WTC11 (cell line): ENCODE measurements at regions not wholly inside any gene's neighbourhood (a gene's known extent, or its start where the extent isn't known, plus 50 kb on each side); places are given as distances from the start of the nearest gene placed in this dataset.
"Not testable (repeated sequence)": the region's sequence is repeated elsewhere in the genome, so short reads cannot be mapped to it uniquely, and the experiment has no call there.

Experiments used
- ATAC-seq: fragments of 200-7000 bp; cut with Tn5 transposase; 2 replicates; pipeline ENCODE4 v1.10.0; 2021; ENCODE audit warnings: mild to moderate bottlenecking, moderate library complexity
- CTCF ChIA-PET: fragments of 300-600 bp; sonication (Branson Sonifier 250); formaldehyde crosslinking; loops from one replicate; lab custom pipeline; 2021; ENCODE audit warnings: antibody characterized with exemption; lab: Charles Lee
- POLR2A ChIA-PET: fragments of 350-600 bp; sonication (Branson Sonifier 250); formaldehyde crosslinking; loops from one replicate; lab custom pipeline; 2021; ENCODE audit warnings: antibody characterized with exemption; lab: Charles Lee
- DNase-seq: peaks from one replicate; pipeline ENCODE4 v3.0.0; 2021; ENCODE audit warnings: low spot score
- H3K27ac Mint-ChIP-seq: 2 replicates; pipeline ENCODE4 v1.8.0; 2021; ENCODE audit warnings: mixed read lengths
- H3K27me3 Mint-ChIP-seq: 2 replicates; pipeline ENCODE4 v1.8.0; 2021; ENCODE audit warnings: low read depth, mild to moderate bottlenecking, moderate library complexity, mixed read lengths
- H3K36me3 Mint-ChIP-seq: 2 replicates; pipeline ENCODE4 v1.8.0; 2021; ENCODE audit warnings: mixed read lengths
- H3K4me1 Mint-ChIP-seq: 2 replicates; pipeline ENCODE4 v1.8.0; 2022; ENCODE audit warnings: mixed read lengths
- H3K4me3 Mint-ChIP-seq: 2 replicates; pipeline ENCODE4 v1.8.0; 2021; ENCODE audit warnings: mild to moderate bottlenecking, moderate library complexity, mixed read lengths
- H3K9me3 Mint-ChIP-seq: 2 replicates; pipeline ENCODE4 v1.8.0; 2021; ENCODE audit warnings: mixed read lengths
- RELA ChIP-seq: sonication (generic); formaldehyde crosslinking; IDR thresholded peaks from 2 replicates; pipeline ENCODE4 v1.8.1; 2022; ENCODE audit warnings: missing genetic modification reagents, mild to moderate bottlenecking, borderline replicate concordance
- SOX15 ChIP-seq: fragments of 250-450 bp; sonication (Bioruptor Pico); IDR thresholded peaks from 2 replicates; pipeline ENCODE4 v1.9.0; 2021; ENCODE audit warnings: mild to moderate bottlenecking
- TCF7 ChIP-seq: sonication (generic); formaldehyde crosslinking; IDR thresholded peaks from 2 replicates; pipeline ENCODE4 v1.8.0; 2022; ENCODE audit warnings: mild to moderate bottlenecking, low read depth, missing genetic modification reagents, moderate library complexity
- TP53 ChIP-seq: sonication (generic); formaldehyde crosslinking; IDR thresholded peaks from 2 replicates; pipeline ENCODE4 v1.8.1; 2023; ENCODE audit warnings: mild to moderate bottlenecking, missing genetic modification reagents
- ZNF317 ChIP-seq: sonication (generic); formaldehyde crosslinking; IDR thresholded peaks from 2 replicates; pipeline ENCODE4 v1.8.1; 2023; ENCODE audit warnings: low read depth, mild to moderate bottlenecking, moderate library complexity, missing genetic modification reagents, borderline replicate concordance
- ZNF423 ChIP-seq: fragments of 250-450 bp; sonication (Bioruptor Pico); IDR thresholded peaks from 2 replicates; pipeline ENCODE4 v2.1.2; 2022; ENCODE audit warnings: mild to moderate bottlenecking, moderate library complexity

DNA sequence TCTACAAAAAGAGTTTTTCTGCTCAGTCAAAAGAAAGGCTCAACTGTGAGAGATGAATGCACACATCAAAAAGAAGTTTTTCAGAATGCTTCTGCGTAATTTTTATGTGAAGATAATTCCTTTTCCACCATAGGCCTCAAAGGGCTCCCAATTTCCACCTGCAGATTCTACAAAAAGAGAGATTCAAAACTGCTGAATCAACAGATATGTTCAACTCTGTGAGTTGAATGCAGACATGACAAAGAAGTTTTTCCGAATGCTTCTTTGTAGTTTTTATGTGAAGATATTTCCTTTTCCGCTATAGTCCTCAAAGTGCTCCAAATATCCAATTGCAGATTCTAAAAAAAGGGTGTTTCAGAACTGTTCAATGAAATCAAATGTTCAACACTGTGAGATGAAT lies 300.8 kb upstream of the DEFB115 start:
- H3K27me3 Mint-ChIP-seq, ATAC-seq, DNase-seq, H3K36me3 Mint-ChIP-seq, CTCF ChIA-PET, H3K27ac Mint-ChIP-seq, H3K9me3 Mint-ChIP-seq, H3K4me1 Mint-ChIP-seq, H3K4me3 Mint-ChIP-seq: not testable (repeated sequence)
- POLR2A ChIA-PET, result interaction anchor here (0.6 kb wide), 1 partner anchor 22 kb away, joined by 3 read pairs; no protein-coding TSS in a partner anchor

DNA sequence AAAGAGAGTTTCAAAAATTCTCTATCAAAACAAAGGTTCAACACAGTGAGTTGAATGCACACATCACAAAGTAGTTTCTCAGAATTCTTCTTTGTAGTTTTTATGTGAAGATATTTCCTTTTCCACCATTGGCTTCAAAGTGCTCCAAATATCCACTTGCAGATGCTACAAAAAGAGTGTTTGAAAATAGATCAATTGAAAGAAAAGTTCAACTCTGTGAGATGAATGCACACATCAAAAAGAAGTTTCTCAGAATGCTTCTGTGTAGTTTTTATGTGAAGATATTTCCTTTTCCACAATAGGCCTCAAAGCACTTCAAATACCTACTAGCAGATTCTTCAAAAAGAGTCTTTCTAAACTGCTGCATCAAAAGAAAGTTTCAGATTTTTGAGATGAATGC lies 298.3 kb upstream of the DEFB115 start:
- CTCF ChIA-PET, H3K27ac Mint-ChIP-seq, H3K27me3 Mint-ChIP-seq, H3K36me3 Mint-ChIP-seq, POLR2A ChIA-PET, DNase-seq, H3K4me1 Mint-ChIP-seq, ATAC-seq, H3K4me3 Mint-ChIP-seq: not testable (repeated sequence)
- H3K9me3 Mint-ChIP-seq, result peaks cover 14% of the 10 kb centered on the region

DNA sequence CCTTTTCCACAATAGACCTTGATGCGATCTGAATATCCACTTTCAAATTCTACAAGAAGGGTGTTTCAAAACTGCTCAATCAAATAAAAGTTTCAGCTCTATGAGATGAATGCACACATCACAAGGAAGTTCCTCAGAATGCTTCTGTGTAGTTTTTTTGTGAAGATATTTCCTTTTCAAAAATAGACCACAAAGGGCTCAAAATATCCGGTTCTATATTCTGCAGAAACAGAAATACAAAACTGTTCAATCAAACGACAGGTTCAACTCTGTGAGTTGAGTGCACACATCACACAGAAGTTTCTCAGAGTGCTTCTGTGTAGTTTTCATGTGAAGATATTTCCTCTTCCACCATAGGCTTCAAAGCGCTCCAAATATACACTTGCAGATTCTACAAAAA lies 293.9 kb upstream of the DEFB115 start:
- Mint-ChIP-seq H3K27ac (no peak overlapping the region), H3K36me3 (peaks cover 4% of the 10 kb centered on the region; the same call in 1 of the 2 replicates), H3K4me3 (no peak overlapping the region), H3K27me3 (peaks cover 3% of the 10 kb centered on the region), H3K9me3 (peaks cover 19% of the 10 kb centered on the region)
- POLR2A ChIA-PET, result no interaction called here
- TF ChIP-seq RELA, result no peak
- TF ChIP-seq TCF7 (CRISPR knock-in tag), result no peak
- no peak for TF ChIP-seq SOX15
- no peak for TF ChIP-seq ZNF423 (CRISPR knock-in tag)
- TF ChIP-seq, all 79 proteins: peak for 0
- CTCF ChIA-PET, result no interaction called here
- ATAC-seq (no peak), DNase-seq (no peak)
- no peaks in the 10 kb centered on the region for H3K4me1 Mint-ChIP-seq

DNA sequence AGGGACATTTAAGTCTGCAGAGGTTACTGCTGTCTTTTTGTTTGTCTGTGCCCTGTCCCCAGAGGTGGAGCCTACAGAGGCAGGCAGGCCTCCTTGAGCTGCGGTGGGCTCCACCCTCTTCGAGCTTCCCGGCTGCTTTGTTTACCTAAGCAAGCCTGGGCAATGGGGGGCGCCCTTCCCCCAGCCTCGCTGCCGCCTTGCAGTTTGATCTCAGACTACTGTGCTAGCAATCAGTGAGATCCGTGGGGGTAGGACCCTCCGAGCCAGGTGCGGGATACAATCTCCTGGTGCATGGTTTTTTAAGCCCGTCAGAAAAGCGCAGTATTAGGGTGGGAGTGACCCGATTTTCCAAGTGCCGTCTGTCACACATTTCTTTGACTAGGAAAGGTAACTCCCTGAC lies 281.6 kb upstream of the DEFB115 start:
- POLR2A ChIA-PET, H3K27me3 Mint-ChIP-seq, CTCF ChIA-PET, H3K27ac Mint-ChIP-seq, ATAC-seq, H3K4me3 Mint-ChIP-seq: not testable (repeated sequence)
- Mint-ChIP-seq H3K36me3 (peaks cover 53% of the 10 kb centered on the region), H3K9me3 (peaks cover 74% of the 10 kb centered on the region), H3K4me1 (peaks cover 12% of the 10 kb centered on the region)
- peak; percentile 72 for DNase-seq

DNA sequence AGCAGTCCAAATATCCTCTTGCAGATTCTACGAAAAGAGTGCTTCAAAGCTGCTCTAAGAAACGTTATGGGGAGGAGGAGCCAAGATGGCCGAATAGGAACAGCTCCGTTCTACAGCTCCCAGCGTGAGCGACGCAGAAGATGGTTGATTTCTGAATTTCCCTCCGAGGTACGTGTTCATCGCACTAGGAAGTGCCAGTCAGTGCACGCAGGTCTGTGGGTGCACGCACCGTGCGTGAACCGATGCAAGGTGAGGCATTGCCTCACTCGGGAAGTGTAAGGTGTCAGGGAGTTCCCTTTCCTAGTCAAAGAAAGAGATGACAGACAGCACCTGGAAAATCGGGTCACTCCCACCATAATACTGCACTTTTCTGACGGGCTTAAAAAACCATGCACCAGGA lies 272.1 kb upstream of the DEFB115 start:
- Mint-ChIP-seq H3K4me1 (peaks cover 5% of the 10 kb centered on the region), H3K9me3 (peaks cover 76% of the 10 kb centered on the region), H3K27ac (peak overlapping the region; percentile 84; the same call in 1 of the 2 replicates), H3K27me3 (peaks cover 15% of the 10 kb centered on the region), H3K36me3 (peaks cover 53% of the 10 kb centered on the region), H3K4me3 (no peak overlapping the region; the same call in 1 of the 2 replicates)
- ATAC-seq (no peak), DNase-seq (no peak)
- CTCF ChIA-PET, result no interaction called here
- POLR2A ChIA-PET, result no interaction called here
- TF ChIP-seq TP53, result no peak
- no peak for TF ChIP-seq ZNF317 (CRISPR knock-in tag)
- TF ChIP-seq, all 79 proteins: peak for 0
